Mucosa of gallbladder (tissue), 1 donor: ENCODE measurements at regions not wholly inside any gene's neighbourhood (a gene's known extent, or its start where the extent isn't known, plus 50 kb on each side); places are given as distances from the start of the nearest gene placed in this dataset.
"Not testable (repeated sequence)": the region's sequence is repeated elsewhere in the genome, so short reads cannot be mapped to it uniquely, and the experiment has no call there.

Experiments used
- DNase-seq: peaks from one replicate; pipeline ENCODE4 v3.0.0-alpha.2; 2020; ENCODE audit warnings: low spot score
- donor health status: DM: no; HTN: no; CAD: no.

DNA sequence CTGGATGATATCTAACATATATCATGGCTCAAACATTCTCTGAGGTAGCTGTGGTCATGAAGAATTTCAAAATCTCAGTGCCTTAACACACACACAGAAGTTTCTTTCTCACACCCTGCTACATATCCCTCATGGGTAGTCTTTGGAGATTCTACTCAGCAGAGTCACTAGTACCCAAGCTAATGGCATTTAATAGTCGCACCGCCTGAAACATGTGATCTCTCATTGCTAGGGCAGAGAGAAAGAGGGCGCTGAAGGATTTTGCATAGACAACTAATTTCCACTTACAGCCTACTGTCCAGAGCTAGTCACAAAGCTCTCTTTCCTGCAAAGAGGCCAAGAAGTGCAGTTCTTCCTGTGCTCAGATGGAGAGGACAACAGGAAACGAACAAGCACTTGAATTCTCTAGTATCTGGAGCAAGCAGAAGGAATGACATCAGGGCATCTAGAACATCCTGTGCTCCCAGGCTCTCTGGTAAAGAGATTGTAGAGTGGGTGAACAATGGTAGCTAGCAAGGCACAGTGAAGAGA lies 183.4 kb upstream of the PTBP2 start:
- DNase-seq, result peak; percentile 11

DNA sequence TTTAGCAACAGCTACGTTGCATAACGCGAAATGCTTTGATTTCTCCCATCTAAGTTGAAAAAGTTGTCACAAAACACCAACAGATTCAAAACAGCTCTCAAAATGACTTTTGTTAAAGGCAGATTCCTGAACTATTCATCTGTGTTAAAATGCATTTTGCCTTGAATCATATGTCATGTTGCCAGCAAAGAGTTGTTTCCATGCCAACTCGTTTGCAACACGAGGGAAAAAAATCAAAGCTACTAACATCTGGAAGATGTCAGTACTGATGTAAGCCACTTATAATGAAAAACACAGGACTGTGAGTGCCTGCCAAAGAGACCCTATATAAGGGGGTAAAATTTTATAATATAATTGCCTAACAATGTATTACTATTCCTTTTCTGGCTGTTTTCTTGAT lies 182.7 kb upstream of the PTBP2 start:
- DNase-seq, result peak; percentile 55

DNA sequence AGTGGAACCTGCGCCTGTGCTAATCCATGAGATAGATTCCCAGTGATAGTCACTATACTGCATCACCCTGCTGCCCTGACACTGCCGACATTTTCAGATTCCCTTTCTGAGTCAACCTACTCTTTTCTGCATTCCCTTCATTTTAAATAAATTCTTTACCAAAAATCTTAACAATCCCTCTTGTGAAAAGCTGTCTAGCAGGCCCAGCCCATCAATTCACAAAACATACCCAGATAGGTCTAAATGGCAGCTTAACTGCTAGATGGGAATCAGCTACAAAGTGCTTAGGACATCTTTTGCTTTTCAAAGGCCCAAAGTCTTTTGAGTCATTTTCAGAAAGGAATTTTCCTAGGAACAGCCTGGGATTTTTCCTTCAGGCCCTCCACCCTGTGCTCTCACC lies 180.1 kb upstream of the PTBP2 start:
- no peak for DNase-seq

DNA sequence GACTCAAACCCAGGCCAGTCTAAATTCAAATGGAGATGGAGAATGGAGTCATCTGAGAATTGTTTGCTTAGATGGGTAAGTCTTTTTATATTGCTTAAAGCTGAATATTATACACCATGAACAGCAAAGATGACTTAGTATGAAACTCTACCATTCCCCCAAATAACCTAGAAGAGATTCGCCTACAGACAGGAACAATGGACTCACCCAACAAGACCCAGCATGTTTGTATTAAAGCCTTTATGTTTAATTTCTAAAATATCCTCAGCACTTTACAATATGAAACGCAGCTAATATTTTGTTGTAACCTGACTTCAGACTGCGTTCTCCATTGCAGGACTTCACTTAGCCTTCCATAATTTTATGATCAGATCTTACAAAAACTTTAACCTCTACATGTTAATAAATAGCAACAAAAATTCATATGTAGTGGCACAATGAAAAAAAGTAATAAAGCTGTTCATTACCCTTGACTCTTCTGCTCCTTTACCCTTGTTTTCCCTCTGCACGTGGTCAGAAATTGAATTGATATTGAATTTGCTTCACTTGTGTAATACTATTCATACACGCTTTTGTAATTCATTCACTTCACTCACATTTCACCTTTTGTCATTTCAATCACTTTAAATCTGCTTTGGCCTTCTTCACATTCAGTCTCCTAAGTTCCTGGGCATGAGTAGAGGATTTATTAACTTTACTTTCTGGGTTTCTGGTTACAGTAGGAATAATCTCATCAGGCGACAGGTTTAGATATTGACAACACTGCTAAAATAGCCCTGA lies 177.3 kb upstream of the PTBP2 start:
- DNase-seq, result no peak

DNA sequence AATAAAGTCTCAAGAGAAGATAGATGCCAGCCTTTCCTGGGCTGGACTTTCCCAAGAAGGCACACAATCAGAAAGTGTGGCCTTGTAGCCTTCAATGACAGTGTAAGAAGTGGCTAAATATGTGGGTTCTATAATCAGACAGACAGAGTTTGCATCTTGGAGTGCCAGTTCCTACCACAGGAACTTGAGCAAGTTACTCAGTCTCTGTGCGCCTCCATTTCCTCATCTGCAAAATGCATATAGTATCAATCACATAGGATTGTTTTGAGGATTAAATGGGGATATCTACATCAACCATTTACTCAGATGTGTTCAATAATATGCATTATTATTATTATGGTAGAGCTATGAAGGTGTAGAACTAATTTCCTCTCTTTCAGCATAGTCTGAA lies 176.8 kb upstream of the PTBP2 start:
- no peak for DNase-seq

DNA sequence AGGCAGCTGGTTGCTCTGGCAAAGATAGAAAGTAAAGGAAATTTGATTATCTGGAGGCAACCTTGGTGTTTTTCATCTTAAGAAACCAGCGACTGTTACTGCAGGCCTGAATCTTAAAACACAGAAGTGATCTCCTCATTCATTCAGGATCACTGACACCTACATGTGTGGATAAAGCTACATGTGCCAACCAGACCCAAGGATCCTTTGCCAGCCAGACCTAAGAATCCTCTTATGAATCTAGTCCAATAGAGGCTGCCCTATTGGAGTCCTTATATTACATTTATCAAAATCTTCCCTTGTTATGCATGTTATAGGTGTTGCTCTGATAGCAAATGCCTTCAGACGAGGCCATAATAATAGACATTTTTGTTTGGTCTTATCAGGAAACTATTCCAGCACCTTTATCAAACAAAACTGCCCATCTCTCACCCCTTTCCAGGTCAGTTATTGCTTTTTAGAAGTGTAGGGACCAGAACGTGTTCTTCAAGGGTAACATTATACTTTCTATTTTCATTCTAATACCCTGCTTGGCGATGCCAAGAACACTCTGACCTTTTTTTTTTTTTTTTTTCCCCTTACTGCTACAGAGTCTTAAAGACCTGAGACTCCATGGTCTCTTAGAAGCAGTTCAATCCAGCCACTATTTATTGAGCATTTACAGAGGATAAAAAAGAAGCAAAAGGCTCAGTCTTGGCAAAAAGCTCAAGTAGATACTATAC lies 175.5 kb upstream of the PTBP2 start:
- no peak for DNase-seq

DNA sequence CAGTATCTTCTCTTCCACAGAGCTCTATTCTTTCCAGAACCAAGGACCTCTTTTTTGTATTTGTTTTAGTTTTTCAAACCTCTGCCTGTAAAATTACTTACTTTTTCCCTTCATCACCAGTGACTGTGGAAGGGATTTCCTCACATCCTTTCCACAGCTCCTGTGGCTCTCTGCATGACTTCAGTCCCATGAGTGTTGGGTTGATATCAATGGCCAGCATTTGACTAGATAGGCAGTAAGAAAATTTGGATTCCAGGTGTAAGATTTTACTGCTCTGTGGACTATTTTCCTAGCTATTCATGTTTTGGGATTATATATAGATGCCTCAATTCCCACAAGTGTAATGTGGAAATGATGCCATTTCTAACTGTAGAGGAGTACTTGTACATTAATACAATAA lies 171.5 kb upstream of the PTBP2 start:
- no peak for DNase-seq

DNA sequence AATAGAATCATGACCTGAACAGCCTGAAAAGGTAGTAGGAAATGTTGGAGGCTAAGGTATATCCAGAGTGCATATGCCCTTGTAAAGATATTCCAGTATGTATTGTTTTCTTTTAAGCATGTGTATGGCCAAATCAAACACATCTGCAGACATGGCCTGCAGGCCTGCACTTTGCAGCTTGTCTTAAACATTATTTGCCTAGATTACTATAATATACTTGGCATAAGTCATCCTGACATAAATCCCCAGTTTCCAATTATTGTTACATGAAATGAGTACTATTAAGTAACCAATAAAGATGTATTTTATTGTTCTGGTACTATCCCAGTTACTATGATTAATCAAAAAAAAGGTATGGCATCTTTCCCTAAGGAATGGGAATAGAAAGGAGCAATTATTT lies 169.1 kb upstream of the PTBP2 start:
- no peak for DNase-seq

DNA sequence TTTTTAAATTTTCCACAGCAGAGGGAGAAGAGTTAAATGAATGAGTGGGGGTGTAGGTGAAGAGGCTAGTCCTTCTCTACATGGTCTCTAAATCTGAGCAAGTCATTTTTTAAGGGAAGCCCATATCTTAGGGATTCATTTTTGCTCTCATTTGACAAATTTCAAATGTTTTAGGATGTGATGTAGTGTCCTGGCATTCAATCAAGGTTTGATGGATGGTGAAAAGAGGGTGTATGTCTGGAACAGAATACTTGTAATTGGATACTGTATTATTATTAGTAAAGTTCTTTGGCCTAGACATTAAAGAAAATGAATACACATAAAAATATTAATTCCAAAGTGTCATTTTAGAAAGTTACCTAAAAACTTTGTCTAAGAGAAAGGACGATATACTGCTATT lies 167.8 kb upstream of the PTBP2 start:
- no peak for DNase-seq

DNA sequence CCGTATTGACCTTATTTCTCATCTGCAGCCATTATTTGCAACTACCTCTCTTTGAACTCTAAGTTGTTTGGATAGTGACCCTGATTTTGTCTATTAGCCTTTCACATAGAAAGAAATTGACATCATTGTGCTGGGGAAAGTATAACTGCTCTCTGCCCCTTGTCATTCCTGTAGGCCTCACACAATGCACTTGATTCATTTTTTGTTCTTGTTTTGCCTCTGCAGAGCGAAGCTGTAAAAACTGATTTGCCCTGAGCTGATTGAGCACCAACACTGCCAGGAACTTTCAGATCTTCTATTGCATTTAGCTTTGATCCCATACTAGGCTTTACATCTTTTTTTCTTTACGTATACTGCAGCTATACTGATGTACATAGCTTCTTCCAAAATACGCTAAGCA lies 167.2 kb upstream of the PTBP2 start:
- no peak for DNase-seq

DNA sequence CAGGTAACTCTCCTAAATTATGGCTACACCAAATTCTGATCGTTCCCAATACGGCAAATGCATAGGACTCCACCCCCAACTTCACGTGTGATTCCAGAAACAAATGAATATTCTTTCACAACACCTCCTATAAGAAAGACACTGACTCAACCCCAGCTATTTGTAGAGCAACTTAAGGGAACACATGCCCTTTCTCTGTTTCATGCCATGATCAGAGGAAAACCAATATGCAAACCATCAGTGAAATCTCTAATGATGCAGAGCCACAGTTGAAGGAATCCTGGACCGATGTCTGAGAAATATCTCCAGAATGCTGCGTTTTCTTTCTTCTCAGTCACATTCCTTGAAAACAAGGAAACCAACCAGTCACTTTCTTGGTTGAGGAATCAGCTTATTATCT lies 164.2 kb upstream of the PTBP2 start:
- no peak for DNase-seq

DNA sequence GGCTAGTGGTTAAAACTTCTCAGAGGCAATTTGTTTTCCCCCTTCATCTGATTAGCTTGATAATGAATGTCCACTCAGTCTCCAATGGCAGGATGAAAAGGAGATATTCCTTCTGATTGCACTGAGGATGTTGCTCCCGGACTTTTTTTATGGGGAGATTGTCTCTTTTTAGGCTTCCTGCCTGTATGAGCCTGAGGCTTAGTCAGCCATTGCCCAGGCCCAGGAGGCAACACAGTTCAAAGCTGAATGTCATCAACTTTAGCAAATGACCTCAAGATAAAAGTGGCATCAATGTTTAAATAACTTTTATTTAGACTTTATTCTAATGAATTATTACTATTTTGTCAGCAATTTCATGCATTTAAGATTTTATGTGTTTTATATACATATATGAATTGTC lies 162.9 kb upstream of the PTBP2 start:
- no peak for DNase-seq

DNA sequence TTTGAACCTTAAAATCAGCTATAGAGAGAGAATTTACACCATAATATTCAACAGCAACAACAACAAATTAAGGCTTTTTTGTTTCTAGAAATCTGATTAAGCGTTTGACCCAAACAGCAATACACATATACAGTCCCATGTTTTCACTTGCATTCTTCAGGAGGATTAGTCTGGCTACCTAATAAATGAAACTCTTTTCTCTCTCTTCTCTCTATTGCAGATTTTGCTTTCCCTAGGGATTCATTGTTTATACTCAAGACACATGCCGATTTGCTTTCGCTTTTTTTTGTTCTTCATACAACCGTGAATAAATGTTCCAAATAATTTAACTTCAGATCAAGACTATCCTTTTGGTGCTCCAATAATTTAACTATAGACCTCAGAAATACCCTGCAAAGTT lies 162.4 kb upstream of the PTBP2 start:
- no peak for DNase-seq

DNA sequence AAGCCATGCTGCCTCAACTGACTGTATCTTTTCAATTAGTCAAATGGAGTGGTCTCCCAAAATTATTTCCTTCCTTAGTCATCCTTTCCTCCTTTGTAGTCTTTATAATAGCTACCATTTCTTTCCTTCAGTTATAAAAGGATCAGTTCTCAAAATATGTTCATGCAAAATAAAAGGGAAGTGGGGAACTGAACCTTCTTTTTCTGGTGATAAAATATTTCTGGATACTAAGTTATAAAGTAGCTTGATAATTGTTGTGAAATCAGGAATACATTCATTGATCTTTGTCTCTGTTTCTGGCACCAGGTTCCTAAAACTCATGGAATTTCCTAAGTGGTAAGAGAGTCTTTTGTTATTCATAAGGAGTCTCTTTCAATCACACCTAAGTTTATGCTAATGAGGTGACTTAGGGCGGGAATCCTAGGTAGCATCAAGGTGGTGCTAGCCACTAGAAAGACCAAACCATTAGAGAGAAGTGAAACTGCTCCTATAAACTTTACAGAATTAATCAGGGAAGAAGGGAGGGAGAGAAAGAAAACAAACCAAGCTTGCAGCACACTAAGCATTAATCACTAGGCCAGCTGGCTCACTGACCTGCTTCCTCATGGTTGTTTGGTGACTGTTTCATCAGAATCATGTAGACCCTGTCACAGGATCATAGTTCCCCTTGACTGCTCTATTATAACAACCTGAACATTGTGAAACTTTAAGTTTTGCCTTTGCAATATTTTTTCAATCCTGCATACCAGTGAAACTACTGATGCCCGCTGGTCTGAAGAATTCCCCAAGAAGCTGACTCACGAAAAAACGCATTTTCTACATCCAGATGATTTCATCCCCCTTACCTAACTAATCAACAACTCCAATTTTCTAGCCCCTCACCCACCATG lies 161.6 kb upstream of the PTBP2 start:
- no peak for DNase-seq

DNA sequence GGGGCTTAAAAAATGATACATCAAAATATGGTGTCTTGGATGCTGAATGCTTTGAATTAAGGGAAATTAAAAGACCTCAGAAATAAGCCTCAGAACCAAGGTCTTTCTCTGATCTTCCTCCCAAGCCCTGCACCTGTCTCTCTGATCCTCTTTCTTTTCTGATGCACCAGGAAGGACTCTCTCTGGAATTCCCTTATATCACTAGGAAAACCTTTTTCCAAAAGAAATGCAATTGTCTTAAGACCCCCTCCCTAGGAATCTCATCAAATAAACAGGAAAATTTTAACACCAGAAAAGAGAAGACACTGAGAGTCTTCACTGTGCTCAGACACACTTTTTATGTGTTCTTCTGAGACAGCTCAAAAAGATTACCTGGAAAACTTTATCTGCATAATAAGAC lies 159.5 kb upstream of the PTBP2 start:
- no peak for DNase-seq

DNA sequence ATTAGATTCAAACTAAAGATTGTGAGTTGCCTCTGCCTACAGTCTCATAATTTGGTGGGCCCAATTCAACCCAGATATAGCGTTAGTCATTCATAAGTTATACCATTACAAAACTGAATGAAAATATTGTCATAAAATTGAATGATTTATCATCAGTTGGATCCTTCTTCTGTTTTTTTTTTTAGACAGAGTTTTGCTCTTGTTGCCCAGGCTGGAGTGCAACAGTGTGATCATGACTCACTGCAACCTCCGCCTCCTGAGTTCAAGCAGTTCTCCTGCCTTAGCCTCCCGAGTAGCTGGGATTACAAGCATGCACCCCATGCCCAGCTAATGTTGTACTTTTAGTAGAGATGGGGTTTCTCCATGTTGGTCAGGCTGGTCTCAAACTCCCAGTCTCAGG lies 157.2 kb upstream of the PTBP2 start:
- not testable (repeated sequence) for DNase-seq

DNA sequence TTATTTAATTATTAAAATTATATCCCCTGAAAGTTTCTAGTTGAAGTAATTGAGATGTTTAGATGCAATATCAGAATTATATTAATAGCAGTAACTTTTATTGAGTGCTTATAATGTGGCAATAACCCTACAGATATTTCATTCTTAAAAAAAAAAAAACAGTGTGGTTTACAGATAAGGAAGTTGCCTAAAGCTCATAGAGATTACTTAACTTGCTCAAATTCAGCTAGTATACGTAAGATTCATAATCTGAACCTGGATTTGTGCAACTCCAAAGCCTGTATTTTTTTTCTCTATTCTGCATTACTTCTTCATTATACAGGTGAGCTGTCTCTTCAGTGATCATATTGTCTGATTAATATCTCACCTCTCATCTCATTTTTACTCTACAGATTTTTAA lies 156.0 kb upstream of the PTBP2 start:
- DNase-seq, result no peak

DNA sequence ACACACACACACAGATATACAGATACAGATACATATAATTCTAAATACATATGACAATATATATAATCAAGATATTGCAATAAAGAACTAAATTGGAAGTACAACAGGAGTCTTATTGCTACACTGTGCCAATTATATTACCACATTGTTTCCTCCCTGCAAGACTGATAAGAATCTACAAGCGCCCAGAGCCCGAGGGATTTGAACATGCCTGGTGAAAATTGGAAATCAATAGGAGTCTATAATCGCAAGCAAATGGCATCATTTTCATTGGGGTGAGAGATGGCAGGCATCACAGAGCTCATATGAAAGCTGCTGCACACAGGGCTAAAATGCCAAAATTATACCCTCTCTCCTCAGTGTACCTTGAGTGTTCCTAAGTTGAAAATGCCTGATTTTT lies 152.9 kb upstream of the PTBP2 start:
- DNase-seq, result no peak

DNA sequence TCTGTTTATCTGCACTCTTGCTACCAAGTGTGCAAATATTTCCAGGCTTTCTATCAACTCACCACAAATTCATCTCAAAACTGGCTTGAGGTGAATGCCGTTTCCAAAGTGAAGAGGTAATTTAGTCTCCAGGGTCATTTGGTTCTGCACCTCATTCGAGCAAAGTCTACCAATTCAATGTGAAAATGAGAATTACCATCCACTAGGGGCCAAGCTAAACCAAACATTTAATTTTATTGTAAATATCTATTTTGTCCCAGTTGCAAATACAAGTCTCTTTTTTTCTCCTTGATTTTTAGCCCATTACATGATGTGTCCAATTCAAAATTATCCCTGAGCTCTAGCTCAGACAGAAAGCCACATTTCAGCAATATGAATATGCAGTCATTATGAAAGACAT lies 152.3 kb upstream of the PTBP2 start:
- DNase-seq, result no peak

DNA sequence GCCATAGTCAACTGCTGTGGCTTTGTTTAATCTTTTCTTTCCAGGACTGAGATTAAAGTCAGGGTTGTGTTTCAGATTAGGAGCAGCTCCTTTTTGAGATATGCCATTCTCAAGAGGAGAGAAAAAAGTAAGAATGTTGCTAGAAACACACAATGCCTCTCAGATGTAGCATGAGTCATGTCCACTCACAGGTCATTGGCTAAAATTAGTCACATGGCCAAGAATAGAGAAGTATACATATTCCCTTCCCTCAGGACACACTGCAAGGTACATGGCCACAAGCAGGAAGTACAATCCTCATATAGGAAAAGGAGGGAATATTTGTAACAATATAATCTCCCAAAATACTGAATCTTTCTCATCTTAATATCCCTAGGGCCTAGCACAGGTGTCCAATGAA lies 141.9 kb upstream of the PTBP2 start:
- DNase-seq, result no peak

DNA sequence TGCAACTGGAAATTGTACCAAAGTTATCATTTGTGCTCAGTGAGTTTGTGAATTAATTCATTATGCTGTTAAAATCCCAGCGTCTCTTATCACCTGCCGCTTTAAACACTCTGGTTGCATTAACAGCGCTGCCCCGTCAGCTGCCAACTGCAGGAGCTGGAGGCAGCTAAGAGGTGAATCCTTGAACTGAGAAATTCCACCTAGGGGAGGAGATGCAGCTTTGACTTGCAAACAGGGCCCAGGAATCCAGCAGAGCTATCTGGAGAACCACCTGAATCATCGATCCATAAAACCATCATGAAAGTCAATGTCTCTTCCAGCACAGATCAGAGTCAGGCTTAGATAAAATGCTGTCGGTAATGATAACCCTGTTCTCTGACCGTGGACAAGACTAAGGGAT lies 140.7 kb upstream of the PTBP2 start:
- DNase-seq, result no peak

DNA sequence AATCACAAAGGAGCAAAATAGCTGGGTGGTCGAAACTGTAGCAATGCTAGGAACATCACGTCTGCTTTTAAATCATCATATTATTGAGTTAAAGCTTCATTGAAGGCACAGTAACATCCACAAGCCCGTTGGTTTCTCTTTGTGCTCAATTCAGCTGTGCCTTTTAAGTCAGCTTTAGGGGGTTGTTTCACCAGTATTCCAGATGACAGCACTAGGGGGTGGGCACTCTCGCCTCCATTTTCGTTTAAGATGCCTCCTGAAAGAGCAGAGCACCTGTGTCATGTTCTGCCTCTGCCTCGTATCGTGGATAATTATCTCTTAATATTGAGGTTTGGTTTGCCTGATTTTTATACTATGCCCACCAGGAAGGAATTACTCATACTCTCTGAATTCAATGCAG lies 139.8 kb upstream of the PTBP2 start:
- DNase-seq, result no peak
